Dendritic cell treated with granulocyte-macrophage colony-stimulating factor and Interleukin-4, amounts not matched to agents 40 ng/mL and 50 ng/mL, for 4 days (primary cell): ENCODE measurements at regions not wholly inside any gene's neighbourhood (a gene's known extent, or its start where the extent isn't known, plus 50 kb on each side); places are given as distances from the start of the nearest gene placed in this dataset.
"Not testable (repeated sequence)": the region's sequence is repeated elsewhere in the genome, so short reads cannot be mapped to it uniquely, and the experiment has no call there.

Source experiments
- H3K27ac Mint-ChIP-seq: one replicate; pipeline ENCODE4 v1.8.0; 2022; ENCODE audit warnings: mild to moderate bottlenecking, mixed read lengths
- H3K27me3 Mint-ChIP-seq: one replicate; pipeline ENCODE4 v1.8.0; 2022; ENCODE audit warnings: mild to moderate bottlenecking, mixed read lengths
- H3K36me3 Mint-ChIP-seq: one replicate; pipeline ENCODE4 v1.8.0; 2022; ENCODE audit warnings: low read depth, mixed read lengths
- H3K4me1 Mint-ChIP-seq: one replicate; pipeline ENCODE4 v1.8.0; 2022; ENCODE audit warnings: low read depth, mixed read lengths
- H3K4me3 Mint-ChIP-seq: one replicate; pipeline ENCODE4 v1.8.0; 2022; ENCODE audit warnings: mild to moderate bottlenecking, moderate library complexity, mixed read lengths
- H3K9me3 Mint-ChIP-seq: one replicate; pipeline ENCODE4 v1.8.0; 2022; ENCODE audit warnings: mixed read lengths
- intact Hi-C: fragments of 100-400 bp; cut with micrococcal nuclease; formaldehyde crosslinking; loops from one replicate; pipeline ENCODE4 v1.15.0; 2022

GRCh38 chr1:148334339-148335130 is 148.6 kb downstream of the PPIAL4G start:
- Mint-ChIP-seq H3K4me3 (peak overlapping the region; percentile 90), H3K27ac (peak overlapping the region; percentile 94), H3K36me3 (peaks cover 6% of the 10 kb centered on the region), H3K4me1 (peaks cover 23% of the 10 kb centered on the region), H3K27me3 (peaks cover 34% of the 10 kb centered on the region), H3K9me3 (no peaks in the 10 kb centered on the region)
- intact Hi-C loops: no loop called here

- peak overlapping the region; percentile 90 for H3K4me3 Mint-ChIP-seq
- intact Hi-C loops: loop anchor here (2.0 kb wide), 1 partner anchor 15 kb away; no protein-coding TSS in a partner anchor
- no peaks in the 10 kb centered on the region for H3K9me3 Mint-ChIP-seq
- peaks cover 29% of the 10 kb centered on the region for H3K4me1 Mint-ChIP-seq
- peaks cover 6% of the 10 kb centered on the region for H3K36me3 Mint-ChIP-seq
- H3K27ac Mint-ChIP-seq: peak overlapping the region; percentile 94
- H3K27me3 Mint-ChIP-seq: peaks cover 38% of the 10 kb centered on the region
These were observed 149.2 kb downstream of the PPIAL4G start for GRCh38 chr1:148333875-148334338.

GRCh38 chr1:148328884-148329283 is 154.2 kb downstream of the PPIAL4G start:
- peaks cover 12% of the 10 kb centered on the region for H3K4me1 Mint-ChIP-seq
- H3K36me3 Mint-ChIP-seq: no peaks in the 10 kb centered on the region
- H3K9me3 Mint-ChIP-seq: peaks cover 11% of the 10 kb centered on the region
- H3K27ac Mint-ChIP-seq: no peak overlapping the region
- no peak overlapping the region for H3K4me3 Mint-ChIP-seq
- intact Hi-C loops: no loop called here
- peaks cover 25% of the 10 kb centered on the region for H3K27me3 Mint-ChIP-seq

- H3K27ac Mint-ChIP-seq, intact Hi-C loops, H3K4me3 Mint-ChIP-seq, H3K36me3 Mint-ChIP-seq: not testable (repeated sequence)
- peaks cover 11% of the 10 kb centered on the region for H3K4me1 Mint-ChIP-seq
- H3K9me3 Mint-ChIP-seq: peaks cover 11% of the 10 kb centered on the region
- peaks cover 26% of the 10 kb centered on the region for H3K27me3 Mint-ChIP-seq
These were observed 158.1 kb downstream of the PPIAL4G start for GRCh38 chr1:148325031-148325430.

GRCh38 chr1:148324465-148324864 is 158.6 kb downstream of the PPIAL4G start:
- intact Hi-C loops, H3K4me3 Mint-ChIP-seq, H3K27ac Mint-ChIP-seq, H3K36me3 Mint-ChIP-seq, H3K4me1 Mint-ChIP-seq: not testable (repeated sequence)
- H3K9me3 Mint-ChIP-seq: peaks cover 11% of the 10 kb centered on the region
- H3K27me3 Mint-ChIP-seq: peaks cover 20% of the 10 kb centered on the region

GRCh38 chr1:148320079-148320478 is 163.0 kb downstream of the PPIAL4G start:
- intact Hi-C loops, H3K27ac Mint-ChIP-seq, H3K9me3 Mint-ChIP-seq, H3K4me3 Mint-ChIP-seq, H3K36me3 Mint-ChIP-seq: not testable (repeated sequence)
- peaks cover 11% of the 10 kb centered on the region for H3K27me3 Mint-ChIP-seq
- H3K4me1 Mint-ChIP-seq: peaks cover 23% of the 10 kb centered on the region

- peak overlapping the region; percentile 91 for H3K27ac Mint-ChIP-seq
- intact Hi-C loops: loop anchor here (2.0 kb wide), 1 partner anchor 14 kb away; no protein-coding TSS in a partner anchor
- peaks cover 11% of the 10 kb centered on the region for H3K27me3 Mint-ChIP-seq
- no peaks in the 10 kb centered on the region for H3K9me3 Mint-ChIP-seq
- peaks cover 23% of the 10 kb centered on the region for H3K4me1 Mint-ChIP-seq
- H3K36me3 Mint-ChIP-seq: peaks cover 6% of the 10 kb centered on the region
- peak overlapping the region; percentile 94 for H3K4me3 Mint-ChIP-seq
These were observed 164.2 kb downstream of the PPIAL4G start for GRCh38 chr1:148318904-148319242.

- intact Hi-C loops: loop anchor here (2.0 kb wide), 1 partner anchor 14 kb away; no protein-coding TSS in a partner anchor
- peaks cover 23% of the 10 kb centered on the region for H3K4me1 Mint-ChIP-seq
- peaks cover 11% of the 10 kb centered on the region for H3K27me3 Mint-ChIP-seq
- peaks cover 6% of the 10 kb centered on the region for H3K36me3 Mint-ChIP-seq
- peak overlapping the region; percentile 91 for H3K27ac Mint-ChIP-seq
- H3K4me3 Mint-ChIP-seq: peak overlapping the region; percentile 94
- no peaks in the 10 kb centered on the region for H3K9me3 Mint-ChIP-seq
These were observed 164.8 kb downstream of the PPIAL4G start for GRCh38 chr1:148318123-148318903.

- Mint-ChIP-seq H3K4me1 (peaks cover 23% of the 10 kb centered on the region), H3K27me3 (peaks cover 12% of the 10 kb centered on the region), H3K36me3 (peaks cover 6% of the 10 kb centered on the region), H3K27ac (peak overlapping the region; percentile 91), H3K9me3 (no peaks in the 10 kb centered on the region), H3K4me3 (peak overlapping the region; percentile 94)
- intact Hi-C loops: no loop called here
These were observed 165.4 kb upstream of the NBPF11 start for GRCh38 chr1:148317288-148317985.

GRCh38 chr1:148315071-148315811 is 163.2 kb upstream of the NBPF11 start:
- H3K9me3 Mint-ChIP-seq: peaks cover 20% of the 10 kb centered on the region
- peaks cover 22% of the 10 kb centered on the region for H3K27me3 Mint-ChIP-seq
- intact Hi-C loops: no loop called here
- H3K36me3 Mint-ChIP-seq: peaks cover 6% of the 10 kb centered on the region
- H3K4me3 Mint-ChIP-seq: no peak overlapping the region
- no peak overlapping the region for H3K27ac Mint-ChIP-seq
- H3K4me1 Mint-ChIP-seq: peaks cover 23% of the 10 kb centered on the region

GRCh38 chr1:148310807-148311206 is 158.7 kb upstream of the NBPF11 start:
- Mint-ChIP-seq H3K36me3 (no peaks in the 10 kb centered on the region), H3K9me3 (peaks cover 21% of the 10 kb centered on the region), H3K27me3 (peaks cover 33% of the 10 kb centered on the region), H3K27ac (no peak overlapping the region), H3K4me3 (no peak overlapping the region), H3K4me1 (peaks cover 30% of the 10 kb centered on the region)
- intact Hi-C loops: no loop called here

GRCh38 chr1:148309940-148310500 is 157.9 kb upstream of the NBPF11 start:
- H3K4me3 Mint-ChIP-seq: no peak overlapping the region
- intact Hi-C loops: no loop called here
- H3K36me3 Mint-ChIP-seq: no peaks in the 10 kb centered on the region
- H3K4me1 Mint-ChIP-seq: peaks cover 34% of the 10 kb centered on the region
- no peak overlapping the region for H3K27ac Mint-ChIP-seq
- H3K27me3 Mint-ChIP-seq: peaks cover 34% of the 10 kb centered on the region
- H3K9me3 Mint-ChIP-seq: peaks cover 21% of the 10 kb centered on the region

- Mint-ChIP-seq H3K4me3 (no peak overlapping the region), H3K9me3 (peaks cover 21% of the 10 kb centered on the region), H3K27ac (no peak overlapping the region), H3K36me3 (no peaks in the 10 kb centered on the region), H3K4me1 (peaks cover 41% of the 10 kb centered on the region), H3K27me3 (peaks cover 40% of the 10 kb centered on the region)
- intact Hi-C loops: no loop called here
These were observed 156.9 kb upstream of the NBPF11 start for GRCh38 chr1:148308832-148309458.
